NCI-H128 (cell line): ENCODE measurements at regions not wholly inside any gene's neighbourhood (a gene's known extent, or its start where the extent isn't known, plus 50 kb on each side); places are given as distances from the start of the nearest gene placed in this dataset.

ENCODE experiments used
- DNase-seq: peaks from one replicate; lab custom pipeline; 2025; ENCODE audit not compliant: unreplicated experiment; lab: John Stamatoyannopoulos, UW

GRCh38 chr12:67453191-67453590 is 184.0 kb downstream of the CAND1 start:
- no peak for DNase-seq

GRCh38 chr12:67455236-67455635 is 186.1 kb downstream of the CAND1 start:
- DNase-seq, result no peak

GRCh38 chr12:67456431-67456901 is 187.3 kb downstream of the CAND1 start:
- DNase-seq, result no peak

- DNase-seq, result no peak
These were observed 188.0 kb downstream of the CAND1 start for GRCh38 chr12:67457136-67457535.

GRCh38 chr12:67457778-67458665 is 188.9 kb downstream of the CAND1 start:
- no peak for DNase-seq

- no peak for DNase-seq
These were observed 189.4 kb upstream of the DYRK2 start for GRCh38 chr12:67459173-67459572.

- no peak for DNase-seq
These were observed 189.0 kb upstream of the DYRK2 start for GRCh38 chr12:67459578-67459977.

GRCh38 chr12:67460388-67460787 is 188.2 kb upstream of the DYRK2 start:
- no peak for DNase-seq

- DNase-seq, result no peak
These were observed 179.8 kb upstream of the DYRK2 start for GRCh38 chr12:67468549-67469245.

GRCh38 chr12:67469666-67470065 is 178.9 kb upstream of the DYRK2 start:
- DNase-seq, result no peak

GRCh38 chr12:67471810-67472209 is 176.7 kb upstream of the DYRK2 start:
- no peak for DNase-seq

GRCh38 chr12:67472539-67472938 is 176.0 kb upstream of the DYRK2 start:
- DNase-seq, result peak; percentile 40

GRCh38 chr12:67474934-67475620 is 173.5 kb upstream of the DYRK2 start:
- DNase-seq, result no peak

- DNase-seq, result no peak
These were observed 172.8 kb upstream of the DYRK2 start for GRCh38 chr12:67475725-67476124.

GRCh38 chr12:67477681-67478265 is 170.8 kb upstream of the DYRK2 start:
- no peak for DNase-seq

GRCh38 chr12:67482751-67483661 is 165.5 kb upstream of the DYRK2 start:
- no peak for DNase-seq

- DNase-seq, result no peak
These were observed 164.5 kb upstream of the DYRK2 start for GRCh38 chr12:67483871-67484554.

GRCh38 chr12:67484791-67485480 is 163.6 kb upstream of the DYRK2 start:
- DNase-seq, result no peak

GRCh38 chr12:67486671-67487070 is 161.9 kb upstream of the DYRK2 start:
- DNase-seq, result no peak
